Dendritic cell treated with granulocyte-macrophage colony-stimulating factor and Interleukin-4, amounts not matched to agents 40 ng/mL and 50 ng/mL, for 4 days (primary cell): ENCODE measurements at regions not wholly inside any gene's neighbourhood (a gene's known extent, or its start where the extent isn't known, plus 50 kb on each side); places are given as distances from the start of the nearest gene placed in this dataset.
"Not testable (repeated sequence)": the region's sequence is repeated elsewhere in the genome, so short reads cannot be mapped to it uniquely, and the experiment has no call there.

Experiments used
- H3K27ac Mint-ChIP-seq: one replicate; pipeline ENCODE4 v1.8.0; 2022; ENCODE audit warnings: mild to moderate bottlenecking, mixed read lengths
- H3K27me3 Mint-ChIP-seq: one replicate; pipeline ENCODE4 v1.8.0; 2022; ENCODE audit warnings: mild to moderate bottlenecking, mixed read lengths
- H3K36me3 Mint-ChIP-seq: one replicate; pipeline ENCODE4 v1.8.0; 2022; ENCODE audit warnings: low read depth, mixed read lengths
- H3K4me1 Mint-ChIP-seq: one replicate; pipeline ENCODE4 v1.8.0; 2022; ENCODE audit warnings: low read depth, mixed read lengths
- H3K4me3 Mint-ChIP-seq: one replicate; pipeline ENCODE4 v1.8.0; 2022; ENCODE audit warnings: mild to moderate bottlenecking, moderate library complexity, mixed read lengths
- H3K9me3 Mint-ChIP-seq: one replicate; pipeline ENCODE4 v1.8.0; 2022; ENCODE audit warnings: mixed read lengths
- intact Hi-C: fragments of 100-400 bp; cut with micrococcal nuclease; formaldehyde crosslinking; loops from one replicate; pipeline ENCODE4 v1.15.0; 2022

- H3K27me3 Mint-ChIP-seq, H3K4me1 Mint-ChIP-seq, H3K4me3 Mint-ChIP-seq, H3K27ac Mint-ChIP-seq, H3K36me3 Mint-ChIP-seq, intact Hi-C loops: not testable (repeated sequence)
- H3K9me3 Mint-ChIP-seq: peaks cover 42% of the 10 kb centered on the region
Observed at GRCh38 chr2:187178876-187179275, 269.2 kb downstream of the CALCRL start.

DNA sequence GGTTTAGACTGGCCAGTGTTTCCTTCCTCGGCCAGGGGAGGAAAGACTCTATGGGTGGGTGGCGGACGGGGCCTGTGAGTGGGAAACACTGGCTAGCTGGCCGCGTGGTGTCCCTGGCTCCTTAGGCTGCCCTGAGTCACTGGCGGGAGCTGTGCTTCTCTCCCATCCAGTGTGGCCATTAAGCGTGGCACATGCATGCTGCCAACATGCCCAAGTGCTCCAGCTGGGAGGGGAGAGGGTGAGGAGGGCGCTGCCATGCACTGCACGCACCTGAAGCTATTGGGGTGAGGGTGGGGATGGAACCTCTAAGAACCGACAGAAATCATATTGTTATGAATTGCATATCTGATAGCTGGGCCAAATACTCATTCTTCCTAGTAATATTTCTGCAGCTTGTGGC, 270.8 kb downstream of the CALCRL start:
- Mint-ChIP-seq H3K27ac (no peak overlapping the region), H3K4me1 (no peaks in the 10 kb centered on the region), H3K4me3 (no peak overlapping the region), H3K27me3 (no peaks in the 10 kb centered on the region), H3K9me3 (peaks cover 33% of the 10 kb centered on the region), H3K36me3 (no peaks in the 10 kb centered on the region)
- intact Hi-C loops: no loop called here

DNA sequence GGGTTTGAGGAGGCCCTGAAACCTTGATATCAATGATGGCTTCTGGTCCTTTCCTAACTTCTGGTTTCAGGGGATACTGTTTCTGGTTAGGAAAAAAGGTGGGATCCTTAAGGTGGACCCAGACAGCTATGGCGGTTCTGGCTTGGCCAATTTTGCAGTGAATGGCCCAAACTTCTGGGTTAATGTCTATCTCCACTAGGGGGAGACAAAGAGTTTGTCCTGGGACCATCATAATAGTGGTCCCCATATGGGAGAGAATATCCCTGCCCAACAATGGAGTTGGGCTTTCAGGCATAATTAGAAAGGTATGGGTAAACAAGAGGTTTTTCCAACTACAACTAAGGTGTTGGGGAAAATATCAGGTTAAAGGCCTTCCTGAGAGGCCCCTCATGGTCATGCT, 273.5 kb downstream of the CALCRL start:
- no peak overlapping the region for H3K27ac Mint-ChIP-seq
- peaks cover 8% of the 10 kb centered on the region for H3K36me3 Mint-ChIP-seq
- H3K4me3 Mint-ChIP-seq: no peak overlapping the region
- H3K9me3 Mint-ChIP-seq: peaks cover 43% of the 10 kb centered on the region
- H3K27me3 Mint-ChIP-seq: no peaks in the 10 kb centered on the region
- peaks cover 10% of the 10 kb centered on the region for H3K4me1 Mint-ChIP-seq
- intact Hi-C loops: no loop called here

- peaks cover 22% of the 10 kb centered on the region for H3K4me1 Mint-ChIP-seq
- H3K4me3 Mint-ChIP-seq: no peak overlapping the region
- H3K27ac Mint-ChIP-seq: no peak overlapping the region
- intact Hi-C loops: no loop called here
- H3K36me3 Mint-ChIP-seq: peaks cover 8% of the 10 kb centered on the region
- H3K9me3 Mint-ChIP-seq: peaks cover 26% of the 10 kb centered on the region
- no peaks in the 10 kb centered on the region for H3K27me3 Mint-ChIP-seq
Observed at GRCh38 chr2:187171318-187171717, 276.7 kb downstream of the CALCRL start.

DNA sequence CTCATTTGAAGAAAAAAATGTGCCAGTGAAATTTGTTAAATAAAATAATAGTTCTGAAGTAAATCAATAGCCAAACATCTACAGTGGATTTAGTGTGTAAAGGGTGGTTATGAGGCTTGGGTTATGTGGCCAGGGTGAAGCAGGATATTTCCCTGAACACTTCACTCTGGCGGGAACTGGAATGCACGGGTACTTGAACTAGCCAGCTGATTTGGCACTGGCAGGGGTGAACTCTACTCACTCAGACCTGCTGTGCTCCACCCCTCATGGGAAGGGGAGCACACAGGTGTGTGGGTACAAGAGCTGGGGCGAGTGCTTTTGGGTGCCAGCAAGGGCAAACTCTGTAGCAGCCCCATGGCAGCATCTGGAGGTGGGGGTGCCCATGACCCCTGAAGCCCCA, 278.2 kb downstream of the CALCRL start:
- intact Hi-C loops: loop anchor here (5.0 kb wide), 1 partner anchor 177 kb away; no protein-coding TSS in a partner anchor
- H3K36me3 Mint-ChIP-seq: peaks cover 8% of the 10 kb centered on the region
- H3K4me3 Mint-ChIP-seq: no peak overlapping the region

GRCh38 chr2:187168720-187169713, 279.0 kb downstream of the CALCRL start:
- Mint-ChIP-seq H3K27me3 (no peaks in the 10 kb centered on the region), H3K4me3 (no peak overlapping the region), H3K9me3 (peaks cover 27% of the 10 kb centered on the region), H3K27ac (peak overlapping the region; percentile 81), H3K36me3 (peaks cover 8% of the 10 kb centered on the region), H3K4me1 (peaks cover 30% of the 10 kb centered on the region)
- intact Hi-C loops: loop anchor here (5.0 kb wide), 1 partner anchor 178 kb away; no protein-coding TSS in a partner anchor

More for the DNA sequence above, 278.2 kb downstream of the CALCRL start:
- peaks cover 32% of the 10 kb centered on the region for H3K9me3 Mint-ChIP-seq
- H3K27ac Mint-ChIP-seq: peak overlapping the region; percentile 81
- H3K27me3 Mint-ChIP-seq: no peaks in the 10 kb centered on the region
- H3K4me1 Mint-ChIP-seq: peaks cover 30% of the 10 kb centered on the region

DNA sequence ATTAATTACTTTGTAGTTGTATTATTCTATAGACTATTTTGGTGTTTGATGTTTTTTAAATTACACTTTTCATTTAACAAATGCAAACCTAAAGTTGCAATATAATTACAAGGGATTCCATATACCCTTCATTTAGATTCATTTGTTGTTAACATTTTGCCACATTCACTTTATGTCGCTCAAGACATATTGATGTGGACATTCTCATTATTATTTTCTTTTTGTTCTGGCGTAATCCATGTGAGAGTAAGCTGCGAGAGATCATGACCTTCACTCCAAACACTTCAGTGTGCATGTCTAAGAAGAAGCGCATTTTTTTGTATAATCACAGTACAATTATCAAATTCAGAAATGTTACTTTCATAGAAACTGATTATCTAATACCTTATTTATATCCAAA, 280.6 kb downstream of the CALCRL start:
- intact Hi-C loops: loop anchor here (5.0 kb wide), 1 partner anchor 180 kb away; no protein-coding TSS in a partner anchor
- H3K9me3 Mint-ChIP-seq: peaks cover 27% of the 10 kb centered on the region

GRCh38 chr2:187165936-187166610, 282.0 kb downstream of the CALCRL start:
- peaks cover 19% of the 10 kb centered on the region for H3K9me3 Mint-ChIP-seq

More for the DNA sequence above, 280.6 kb downstream of the CALCRL start:
- Mint-ChIP-seq H3K27me3 (no peaks in the 10 kb centered on the region), H3K27ac (no peak overlapping the region), H3K4me1 (peaks cover 30% of the 10 kb centered on the region), H3K4me3 (no peak overlapping the region), H3K36me3 (peaks cover 8% of the 10 kb centered on the region)

DNA sequence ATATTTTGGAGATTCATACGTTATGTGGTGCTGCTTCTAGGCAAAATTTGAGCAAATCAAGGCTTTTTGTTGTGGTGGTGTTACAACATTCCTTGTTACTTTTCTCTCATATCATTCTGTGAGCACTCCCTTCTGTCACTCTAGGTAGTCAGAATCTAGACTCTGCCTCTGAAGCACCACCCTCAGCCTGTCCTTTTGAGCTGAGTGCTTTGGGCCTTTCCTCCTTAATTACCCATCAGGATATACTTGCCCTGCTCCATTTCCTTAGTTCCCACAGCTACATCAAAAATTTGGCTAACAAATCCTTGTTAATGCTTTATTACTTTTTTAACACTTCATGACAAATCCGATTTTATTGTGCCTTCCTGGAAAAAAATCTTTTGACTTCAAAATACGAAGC, 289.6 kb downstream of the CALCRL start:
- intact Hi-C loops: no loop called here
- no peak overlapping the region for H3K4me3 Mint-ChIP-seq

More at GRCh38 chr2:187165936-187166610, 282.0 kb downstream of the CALCRL start:
- intact Hi-C loops: loop anchor here (5.0 kb wide), 1 partner anchor 181 kb away; no protein-coding TSS in a partner anchor
- peaks cover 8% of the 10 kb centered on the region for H3K36me3 Mint-ChIP-seq
- peaks cover 26% of the 10 kb centered on the region for H3K4me1 Mint-ChIP-seq
- no peak overlapping the region for H3K27ac Mint-ChIP-seq
- no peaks in the 10 kb centered on the region for H3K27me3 Mint-ChIP-seq
- H3K4me3 Mint-ChIP-seq: no peak overlapping the region

DNA sequence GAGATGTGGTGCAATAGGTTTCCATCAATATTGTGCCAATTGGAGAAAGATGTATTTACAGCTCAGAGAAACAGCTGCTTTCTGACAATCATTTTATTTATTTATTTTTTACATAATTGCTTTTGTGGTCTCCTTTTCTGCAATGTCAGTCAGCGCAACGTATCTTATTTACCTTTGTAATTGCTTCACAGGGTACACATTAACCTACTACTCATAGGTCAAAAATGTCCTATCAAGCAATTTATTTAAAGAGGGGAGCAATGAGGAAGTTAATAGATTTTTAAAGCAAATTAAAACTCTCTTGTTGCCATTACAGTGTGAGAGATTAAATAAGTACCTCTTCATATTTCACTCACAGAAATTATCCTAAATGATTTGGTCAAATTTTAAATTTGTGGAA, 291.0 kb downstream of the CALCRL start:
- no peaks in the 10 kb centered on the region for H3K36me3 Mint-ChIP-seq
- intact Hi-C loops: no loop called here
- no peaks in the 10 kb centered on the region for H3K4me1 Mint-ChIP-seq
- H3K27ac Mint-ChIP-seq: no peak overlapping the region
- no peak overlapping the region for H3K4me3 Mint-ChIP-seq
- no peaks in the 10 kb centered on the region for H3K27me3 Mint-ChIP-seq
- peaks cover 32% of the 10 kb centered on the region for H3K9me3 Mint-ChIP-seq

More for the DNA sequence above, 289.6 kb downstream of the CALCRL start:
- H3K27ac Mint-ChIP-seq: no peak overlapping the region
- H3K9me3 Mint-ChIP-seq: peaks cover 32% of the 10 kb centered on the region
- H3K36me3 Mint-ChIP-seq: no peaks in the 10 kb centered on the region
- no peaks in the 10 kb centered on the region for H3K4me1 Mint-ChIP-seq
- no peaks in the 10 kb centered on the region for H3K27me3 Mint-ChIP-seq

DNA sequence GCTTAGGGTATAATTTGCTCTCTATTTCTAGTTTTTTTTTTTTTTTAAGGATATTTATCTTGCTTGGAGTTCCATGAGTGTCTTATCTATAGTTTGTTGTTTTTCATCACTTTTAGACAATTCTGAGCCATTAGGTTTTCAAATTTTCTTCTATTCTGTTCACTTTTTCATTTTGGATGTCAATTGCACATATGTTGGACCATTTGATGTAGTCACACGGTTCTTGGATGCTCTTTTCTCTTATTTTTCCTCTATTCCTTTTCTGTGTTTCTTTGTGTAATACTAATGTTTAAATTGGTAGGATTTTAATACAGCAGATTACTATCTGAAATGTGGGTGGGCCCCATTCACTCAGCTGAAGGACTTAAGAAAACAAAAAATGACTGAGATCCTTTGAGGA, 292.6 kb downstream of the CALCRL start:
- H3K36me3 Mint-ChIP-seq: no peaks in the 10 kb centered on the region
- peaks cover 32% of the 10 kb centered on the region for H3K9me3 Mint-ChIP-seq
- no peak overlapping the region for H3K4me3 Mint-ChIP-seq
- H3K27me3 Mint-ChIP-seq: no peaks in the 10 kb centered on the region
- intact Hi-C loops: no loop called here
- H3K27ac Mint-ChIP-seq: no peak overlapping the region
- H3K4me1 Mint-ChIP-seq: no peaks in the 10 kb centered on the region

GRCh38 chr2:187150670-187151069, 297.4 kb downstream of the CALCRL start:
- intact Hi-C loops: no loop called here
- Mint-ChIP-seq H3K9me3 (peaks cover 19% of the 10 kb centered on the region), H3K4me3 (no peak overlapping the region), H3K27ac (no peak overlapping the region), H3K4me1 (no peaks in the 10 kb centered on the region), H3K36me3 (no peaks in the 10 kb centered on the region), H3K27me3 (no peaks in the 10 kb centered on the region)

GRCh38 chr2:187148059-187148714, 299.2 kb upstream of the ZSWIM2 start:
- intact Hi-C loops: no loop called here
- H3K27ac Mint-ChIP-seq: no peak overlapping the region
- H3K9me3 Mint-ChIP-seq: peaks cover 16% of the 10 kb centered on the region
- H3K4me3 Mint-ChIP-seq: no peak overlapping the region
- no peaks in the 10 kb centered on the region for H3K4me1 Mint-ChIP-seq
- H3K27me3 Mint-ChIP-seq: no peaks in the 10 kb centered on the region
- no peaks in the 10 kb centered on the region for H3K36me3 Mint-ChIP-seq
